HepG2 (cell line): ENCODE measurements at regions not wholly inside any gene's neighbourhood (a gene's known extent, or its start where the extent isn't known, plus 50 kb on each side); places are given as distances from the start of the nearest gene placed in this dataset.

ENCODE experiments used
- ATAC-seq: fragments of 200-7000 bp; cut with Tn5 transposase; 3 replicates; pipeline ENCODE4 v1.9.1; 2020; ENCODE audit warnings: mild to moderate bottlenecking, moderate library complexity
- BruUV-seq: library from RNA; stranded (reverse); fragments of 400-500 nt; replicated peaks from 2 replicates; lab custom pipeline; 2021; lab: Mats Ljungman, UMichigan
- CTCF ChIA-PET: fragments of 300-600 bp; formaldehyde crosslinking; extraction: SDS; loops from one replicate; lab custom pipeline; 2021; ENCODE audit warnings: low total read pairs, inconsistent platforms, low intra/inter-chr PET ratio; lab: Yijun Ruan, JAX
- POLR2A ChIA-PET: fragments of 350-600 bp; sonication (Branson Sonifier 250); formaldehyde crosslinking; loops from one replicate; lab custom pipeline; 2020; ENCODE audit warnings: antibody characterized with exemption, inconsistent platforms; lab: Yijun Ruan, JAX
- DNase-seq: peaks from one replicate; pipeline ENCODE4 v3.0.0-alpha.2; 2015; ENCODE audit warnings: low spot score
- FAIRE-seq: peaks from 3 replicates; lab custom pipeline; 2011; peaks lifted over from hg19 to GRCh38; lab: Jason Lieb, UNC
- H2AFZ ChIP-seq: one replicate; pipeline ENCODE4 v1.6.1; 2011; ENCODE audit warnings: low read length, inconsistent platforms
- H3K27ac ChIP-seq: fragments of 300-600 bp; 3 replicates; pipeline ENCODE4 v1.8.0; 2011; ENCODE audit warnings: mixed run types, mild to moderate bottlenecking, mixed read lengths, low read length, inconsistent platforms; ENCODE audit not compliant: insufficient read depth; ENCODE audit errors: extremely low read length
- H3K27me3 ChIP-seq, 2 experiments: fragments of 200-600 bp in 1 of 2; 2 replicates in 1 of 2; 3 replicates in 1 of 2; pipeline versions ENCODE4 v1.6.0 to v1.8.0; 2011; ENCODE audit warnings: low read length in 2 of 2, mild to moderate bottlenecking in 2 of 2, moderate library complexity in 2 of 2, inconsistent platforms in 1 of 2; ENCODE audit not compliant: insufficient read depth in 2 of 2, control insufficient read depth in 1 of 2
- H3K36me3 ChIP-seq, 2 experiments: fragments of 200-600 bp in 1 of 2; replicated peaks in 1 of 2; 2 replicates in 1 of 2; 3 replicates in 1 of 2; pipeline versions ENCODE4 v1.5.1 to v1.8.0; 2011; ENCODE audit warnings: low read length in 2 of 2, inconsistent platforms in 1 of 2; ENCODE audit not compliant: insufficient read depth in 2 of 2, control insufficient read depth in 1 of 2
- H3K4me1 ChIP-seq: 2 replicates; pipeline ENCODE4 v1.5.1; 2012; ENCODE audit warnings: low read length, inconsistent platforms; ENCODE audit not compliant: insufficient read depth
- H3K4me2 ChIP-seq: 2 replicates; pipeline ENCODE4 v1.6.0; 2011; ENCODE audit warnings: low read depth, low read length, inconsistent platforms
- H3K4me3 ChIP-seq, 3 experiments: fragments of 200-600 bp in 1 of 3; sonication (generic), shearing (Covaris generic) in 1 of 3; replicated peaks in 1 of 3; 2 replicates each; pipeline ENCODE4 v1.5.1; 2011 to 2016; ENCODE audit warnings: low read length in 3 of 3, inconsistent platforms in 2 of 3, low read depth in 2 of 3, mild to moderate bottlenecking in 2 of 3, control low read depth in 1 of 3, mixed read lengths in 1 of 3; ENCODE audit not compliant: insufficient read depth in 1 of 3
- H3K79me2 ChIP-seq: one replicate; pipeline ENCODE4 v1.6.1; 2011; ENCODE audit warnings: low read length, inconsistent platforms; ENCODE audit not compliant: insufficient read depth
- H3K9ac ChIP-seq: 2 replicates; pipeline ENCODE4 v1.6.0; 2011; ENCODE audit warnings: mild to moderate bottlenecking, low read depth, low read length, inconsistent platforms; ENCODE audit not compliant: insufficient read depth
- H3K9me3 ChIP-seq: 2 replicates; pipeline ENCODE4 v1.5.1; 2012; ENCODE audit warnings: mild to moderate bottlenecking, low read length
- H4K20me1 ChIP-seq: 2 replicates; pipeline ENCODE4 v1.6.0; 2011; ENCODE audit warnings: inconsistent platforms, mild to moderate bottlenecking, low read length, moderate library complexity; ENCODE audit not compliant: insufficient read depth
- CREB1 ChIP-seq, 2 experiments: fragments of 450-650 bp in 1 of 2; IDR thresholded peaks; 2 replicates each; pipeline ENCODE4 v1.6.1; 2016 to 2017; ENCODE audit warnings: control low read depth in 1 of 2, mild to moderate bottlenecking in 1 of 2, missing compliant biosample characterization in 1 of 2, missing genetic modification characterization in 1 of 2
- CREBL2 ChIP-seq: sonication (generic); formaldehyde crosslinking; IDR thresholded peaks from 2 replicates; pipeline ENCODE4 v1.8.1; 2023; ENCODE audit warnings: missing genetic modification reagents, mild to moderate bottlenecking, borderline replicate concordance
- GZF1 ChIP-seq: sonication (generic); formaldehyde crosslinking; IDR thresholded peaks from 2 replicates; pipeline ENCODE4 v1.5.1; 2020; ENCODE audit warnings: mild to moderate bottlenecking, missing genetic modification reagents
- IRF9 ChIP-seq: sonication (generic); formaldehyde crosslinking; IDR thresholded peaks from 2 replicates; pipeline ENCODE4 v1.8.0; 2022; ENCODE audit warnings: missing genetic modification reagents, mild to moderate bottlenecking, borderline replicate concordance
- KLF15 ChIP-seq: sonication (generic); formaldehyde crosslinking; IDR thresholded peaks from 2 replicates; pipeline ENCODE4 v1.8.1; 2023; ENCODE audit warnings: borderline replicate concordance, mild to moderate bottlenecking, inconsistent platforms, missing genetic modification reagents, mixed read lengths
- MTF2 ChIP-seq: sonication (generic); formaldehyde crosslinking; IDR thresholded peaks from 2 replicates; pipeline ENCODE4 v1.5.0; 2020; ENCODE audit warnings: missing genetic modification reagents, borderline replicate concordance
- SNAPC2 ChIP-seq: sonication (generic); formaldehyde crosslinking; IDR thresholded peaks from 2 replicates; pipeline ENCODE4 v1.8.1; 2022; ENCODE audit warnings: mild to moderate bottlenecking, missing genetic modification reagents
- SSRP1 ChIP-seq: IDR thresholded peaks from 2 replicates; pipeline ENCODE4 v1.6.1; 2016; ENCODE audit warnings: control low read depth
- THAP9 ChIP-seq: sonication (generic); formaldehyde crosslinking; IDR thresholded peaks from 2 replicates; pipeline ENCODE4; 2020; ENCODE audit warnings: missing genetic modification reagents, mild to moderate bottlenecking, borderline replicate concordance
- TRAFD1 ChIP-seq: sonication (generic); formaldehyde crosslinking; IDR thresholded peaks from 2 replicates; pipeline ENCODE4 v1.5.1; 2020; ENCODE audit warnings: missing genetic modification reagents, mild to moderate bottlenecking, borderline replicate concordance
- ZFX ChIP-seq: sonication (generic); formaldehyde crosslinking; IDR thresholded peaks from 2 replicates; pipeline ENCODE4 v1.4.0; 2020; ENCODE audit warnings: mild to moderate bottlenecking, low read depth, missing genetic modification reagents, moderate library complexity
- ZNF569 ChIP-seq: sonication (generic); formaldehyde crosslinking; IDR thresholded peaks from 2 replicates; pipeline ENCODE4 v1.5.0; 2020; ENCODE audit warnings: mild to moderate bottlenecking, missing genetic modification reagents, moderate library complexity, borderline replicate concordance
- WGBS: methylation state at CpG from one replicate; pipeline ENCODE4 v1.1.6; 2017; ENCODE audit warnings: low lambda C conversion rate; 5-methylcytosine and 5-hydroxymethylcytosine counted together
- in situ Hi-C: cut with HindIII; loops from 2 replicates; pipeline ENCODE4 v1.10.0; 2017; ENCODE audit warnings: low pct_unique_long_range_greater_than_20kb; ENCODE audit not compliant: extremely low pct_ligation_motif_present
- intact Hi-C: fragments of 100-400 bp; cut with micrococcal nuclease; formaldehyde crosslinking; loops from one replicate; pipeline ENCODE4 v1.10.0; 2022; ENCODE audit not compliant: unreplicated experiment

GRCh38 chr9:2939368-2939767 is 95.5 kb upstream of the PUM3 start:
- TF ChIP-seq GZF1 (CRISPR knock-in tag) (no peak), ZFX (CRISPR knock-in tag) (no peak)
- TF ChIP-seq, all 625 proteins: peak for 0
- H3K9me3 ChIP-seq = no peaks in the 10 kb centered on the region
- H3K79me2 ChIP-seq = no peaks in the 10 kb centered on the region
- no peak overlapping the region for H3K4me2 ChIP-seq
- FAIRE-seq = no peak
- CTCF ChIA-PET = no interaction called here
- no peaks in the 10 kb centered on the region for H3K27me3 ChIP-seq
- DNase-seq = no peak
- H3K36me3 ChIP-seq = no peaks in the 10 kb centered on the region
- H3K9ac ChIP-seq = no peak overlapping the region
- intact Hi-C loops = no loop called here
- H3K4me1 ChIP-seq = no peaks in the 10 kb centered on the region
- H2AFZ ChIP-seq = no peak overlapping the region
- H4K20me1 ChIP-seq = no peaks in the 10 kb centered on the region
- in situ Hi-C loops = no loop called here
- no TSS peak for BruUV-seq
- ATAC-seq = no peak
- no peak overlapping the region for H3K4me3 ChIP-seq
- POLR2A ChIA-PET = no interaction called here
- WGBS = 78% methylated on average over 1 of the region's 1 CpG
- no peak overlapping the region for H3K27ac ChIP-seq

- 100% methylated on average over 1 of the region's 1 CpG for WGBS
- Histone ChIP-seq H3K4me3 (no peak overlapping the region), H4K20me1 (no peaks in the 10 kb centered on the region), H3K36me3 (no peaks in the 10 kb centered on the region), H3K4me2 (no peak overlapping the region), H3K9me3 (no peaks in the 10 kb centered on the region), H3K79me2 (no peaks in the 10 kb centered on the region), H3K4me1 (no peaks in the 10 kb centered on the region), H3K27me3 (no peaks in the 10 kb centered on the region), H2AFZ (no peak overlapping the region), H3K27ac (no peak overlapping the region), H3K9ac (no peak overlapping the region)
- DNase-seq (no peak), ATAC-seq (no peak), FAIRE-seq (no peak)
- intact Hi-C loops = no loop called here
- in situ Hi-C loops = no loop called here
- no TSS peak for BruUV-seq
- ChIA-PET CTCF (no interaction called here), POLR2A (no interaction called here)
- TF ChIP-seq TRAFD1 (CRISPR knock-in tag) (no peak), THAP9 (CRISPR knock-in tag) (no peak), SNAPC2 (no peak), CREB1 (IDR thresholded peaks at IDR 0.05) (no peak), CREB1 (CRISPR knock-in tag; IDR thresholded peaks at IDR 0.05) (no peak), KLF15 (no peak), IRF9 (CRISPR knock-in tag) (no peak), ZNF569 (CRISPR knock-in tag) (no peak), SSRP1 (CRISPR knock-in tag) (no peak), CREBL2 (CRISPR knock-in tag) (no peak), MTF2 (no peak)
These were observed 92.3 kb upstream of the PUM3 start for GRCh38 chr9:2936221-2936620.
